Natural killer cell (primary cell): ENCODE measurements at regions not wholly inside any gene's neighbourhood (a gene's known extent, or its start where the extent isn't known, plus 50 kb on each side); places are given as distances from the start of the nearest gene placed in this dataset.

Experiments
- ATAC-seq, 3 donors: fragments of 150-1000 bp in 2 of 3; fragments of 200-7000 bp in 1 of 3; cut with Tn5 transposase; 1 replicate in 1 of 3; 2 replicates in 2 of 3; pipeline ENCODE4 v1.10.0; 2021; ENCODE audit warnings: mild to moderate bottlenecking in 2 of 3, moderate library complexity in 2 of 3
- DNase-seq, 2 donors: peaks; one replicate each; pipeline versions ENCODE4 v3.0.0 to v3.0.0-alpha.2; 2013 to 2021; ENCODE audit warnings: mixed read lengths in 1 of 2
- H3K27ac ChIP-seq: one replicate; pipeline ENCODE4 v1.5.1; 2013; ENCODE audit warnings: mild to moderate bottlenecking, low read length
- H3K27me3 ChIP-seq: one replicate; pipeline ENCODE4 v1.6.1; 2013; ENCODE audit warnings: low read length; ENCODE audit not compliant: control insufficient read depth, insufficient read depth
- H3K36me3 ChIP-seq: one replicate; pipeline ENCODE4 v1.6.1; 2013; ENCODE audit warnings: low read length; ENCODE audit not compliant: control insufficient read depth, insufficient read depth
- H3K4me1 ChIP-seq: one replicate; pipeline ENCODE4 v1.6.1; 2013; ENCODE audit warnings: low read length; ENCODE audit not compliant: control insufficient read depth, insufficient read depth
- H3K4me3 ChIP-seq: one replicate; pipeline ENCODE4 v1.5.1; 2013; ENCODE audit warnings: low read length
- H3K9me3 ChIP-seq: one replicate; pipeline ENCODE4 v1.6.1; 2013; ENCODE audit warnings: low read length; ENCODE audit not compliant: control insufficient read depth, insufficient read depth
- H3K27ac Mint-ChIP-seq, 2 donors: one replicate each; pipeline ENCODE4 v1.8.0; 2022; ENCODE audit warnings: mild to moderate bottlenecking in 2 of 2, mixed read lengths in 2 of 2, moderate library complexity in 1 of 2
- H3K27me3 Mint-ChIP-seq, 2 donors: one replicate each; pipeline ENCODE4 v1.8.0; 2022; ENCODE audit warnings: low read depth in 2 of 2, mixed read lengths in 2 of 2
- H3K36me3 Mint-ChIP-seq: one replicate; pipeline ENCODE4 v1.8.0; 2022; ENCODE audit warnings: mixed read lengths
- H3K4me1 Mint-ChIP-seq, 2 donors: one replicate each; pipeline ENCODE4 v1.8.0; 2022; ENCODE audit warnings: mixed read lengths in 2 of 2
- H3K4me3 Mint-ChIP-seq: one replicate; pipeline ENCODE4 v1.8.0; 2022; ENCODE audit warnings: mild to moderate bottlenecking, moderate library complexity, mixed read lengths
- H3K9me3 Mint-ChIP-seq, 2 donors: one replicate each; pipeline ENCODE4 v1.8.0; 2022; ENCODE audit warnings: mixed read lengths in 2 of 2
- WGBS: methylation state at CpG from one replicate; pipeline ENCODE4 v1.1.7; 2013; ENCODE audit warnings: missing lambda C conversion rate; ENCODE audit not compliant: insufficient coverage; 5-methylcytosine and 5-hydroxymethylcytosine counted together
- intact Hi-C: fragments of 100-400 bp; cut with micrococcal nuclease; formaldehyde crosslinking; loops from one replicate; pipeline ENCODE4 v1.14.2; 2022
- TF ChIP-seq, protein P1 (sequence below): fragments of 200-600 bp; IDR thresholded peaks from one replicate; pipeline ENCODE4 v1.8.0; 2022; ENCODE audit warnings: antibody characterized with exemption

DNA sequence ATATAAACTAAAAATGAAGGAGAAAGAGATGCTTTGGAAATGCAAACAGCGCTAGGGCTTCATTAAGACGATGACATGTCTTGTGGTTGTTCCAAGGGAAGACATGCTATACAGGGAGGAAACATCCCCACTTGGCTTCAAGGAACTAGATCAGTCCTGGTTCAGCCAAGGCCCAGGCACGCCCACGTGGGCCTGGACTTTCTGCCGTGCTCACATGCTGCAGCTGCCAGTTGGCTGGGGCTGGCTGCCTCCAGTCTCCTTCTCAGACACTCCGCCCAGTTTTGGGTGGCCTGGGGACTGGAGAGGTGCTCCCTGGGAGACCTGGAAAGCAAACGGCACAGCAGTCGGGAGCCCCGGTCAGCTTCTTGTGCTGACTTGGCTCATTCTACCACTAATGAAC lies 109.6 kb downstream of the GLI2 start:
- peaks cover 0 to 4% of the 10 kb centered on the region in 2 donors for H3K9me3 Mint-ChIP-seq
- intact Hi-C loops, result no loop called here
- H3K4me3 ChIP-seq, result no peak overlapping the region
- no peaks in the 10 kb centered on the region for H3K27me3 ChIP-seq
- H3K27me3 Mint-ChIP-seq, result peaks cover 5 to 23% of the 10 kb centered on the region in 2 donors
- no peak overlapping the region for H3K4me3 Mint-ChIP-seq
- TF ChIP-seq, protein P1, sequence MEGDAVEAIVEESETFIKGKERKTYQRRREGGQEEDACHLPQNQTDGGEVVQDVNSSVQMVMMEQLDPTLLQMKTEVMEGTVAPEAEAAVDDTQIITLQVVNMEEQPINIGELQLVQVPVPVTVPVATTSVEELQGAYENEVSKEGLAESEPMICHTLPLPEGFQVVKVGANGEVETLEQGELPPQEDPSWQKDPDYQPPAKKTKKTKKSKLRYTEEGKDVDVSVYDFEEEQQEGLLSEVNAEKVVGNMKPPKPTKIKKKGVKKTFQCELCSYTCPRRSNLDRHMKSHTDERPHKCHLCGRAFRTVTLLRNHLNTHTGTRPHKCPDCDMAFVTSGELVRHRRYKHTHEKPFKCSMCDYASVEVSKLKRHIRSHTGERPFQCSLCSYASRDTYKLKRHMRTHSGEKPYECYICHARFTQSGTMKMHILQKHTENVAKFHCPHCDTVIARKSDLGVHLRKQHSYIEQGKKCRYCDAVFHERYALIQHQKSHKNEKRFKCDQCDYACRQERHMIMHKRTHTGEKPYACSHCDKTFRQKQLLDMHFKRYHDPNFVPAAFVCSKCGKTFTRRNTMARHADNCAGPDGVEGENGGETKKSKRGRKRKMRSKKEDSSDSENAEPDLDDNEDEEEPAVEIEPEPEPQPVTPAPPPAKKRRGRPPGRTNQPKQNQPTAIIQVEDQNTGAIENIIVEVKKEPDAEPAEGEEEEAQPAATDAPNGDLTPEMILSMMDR, result no peak
- no peak for ATAC-seq
- H3K27ac Mint-ChIP-seq, result no peak overlapping the region
- H3K4me1 Mint-ChIP-seq, result no peaks in the 10 kb centered on the region
- 87% methylated on average over 9 of the region's 9 CpGs for WGBS
- no peaks in the 10 kb centered on the region for H3K36me3 ChIP-seq
- no peaks in the 10 kb centered on the region for H3K36me3 Mint-ChIP-seq
- no peak for DNase-seq
- H3K27ac ChIP-seq, result no peak overlapping the region
- H3K9me3 ChIP-seq, result no peaks in the 10 kb centered on the region
- H3K4me1 ChIP-seq, result no peaks in the 10 kb centered on the region

DNA sequence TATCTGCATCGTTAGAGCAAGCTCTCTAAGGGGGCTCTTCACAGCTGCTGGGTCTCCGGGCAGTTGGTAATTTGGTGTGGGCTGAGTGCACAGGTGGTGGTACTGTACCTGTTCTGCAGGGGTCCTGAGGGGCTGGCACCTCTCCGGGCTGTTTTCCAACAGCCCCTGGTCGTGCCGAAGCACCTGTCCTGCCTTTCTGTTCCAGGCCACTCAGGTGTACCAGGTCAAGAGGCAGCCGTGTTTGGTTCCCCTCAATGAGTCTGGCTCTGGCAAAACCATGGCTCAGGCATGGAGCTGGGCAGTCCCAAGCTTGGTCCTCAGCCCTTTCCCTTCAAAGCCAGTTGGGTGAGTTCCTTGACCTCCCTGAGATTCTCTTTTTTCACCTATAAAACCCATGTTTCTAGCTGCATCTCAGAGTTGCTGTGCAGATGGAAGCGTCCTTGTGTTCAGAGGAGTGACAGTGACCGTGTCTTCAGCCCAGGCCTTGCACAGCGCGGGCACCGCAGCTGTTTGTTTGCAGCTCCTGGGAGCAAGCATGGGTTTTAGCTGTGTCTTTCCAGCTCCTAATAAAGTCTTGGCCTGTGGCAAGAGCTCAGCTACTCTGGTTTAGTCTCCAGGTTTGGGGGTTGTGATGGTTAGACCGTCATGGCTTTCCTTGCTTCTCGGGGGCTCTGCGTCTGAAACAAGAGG lies 110.9 kb downstream of the GLI2 start:
- TF ChIP-seq, protein P1, result no peak
- Mint-ChIP-seq H3K4me1 (no peaks in the 10 kb centered on the region), H3K4me3 (no peak overlapping the region)

DNA sequence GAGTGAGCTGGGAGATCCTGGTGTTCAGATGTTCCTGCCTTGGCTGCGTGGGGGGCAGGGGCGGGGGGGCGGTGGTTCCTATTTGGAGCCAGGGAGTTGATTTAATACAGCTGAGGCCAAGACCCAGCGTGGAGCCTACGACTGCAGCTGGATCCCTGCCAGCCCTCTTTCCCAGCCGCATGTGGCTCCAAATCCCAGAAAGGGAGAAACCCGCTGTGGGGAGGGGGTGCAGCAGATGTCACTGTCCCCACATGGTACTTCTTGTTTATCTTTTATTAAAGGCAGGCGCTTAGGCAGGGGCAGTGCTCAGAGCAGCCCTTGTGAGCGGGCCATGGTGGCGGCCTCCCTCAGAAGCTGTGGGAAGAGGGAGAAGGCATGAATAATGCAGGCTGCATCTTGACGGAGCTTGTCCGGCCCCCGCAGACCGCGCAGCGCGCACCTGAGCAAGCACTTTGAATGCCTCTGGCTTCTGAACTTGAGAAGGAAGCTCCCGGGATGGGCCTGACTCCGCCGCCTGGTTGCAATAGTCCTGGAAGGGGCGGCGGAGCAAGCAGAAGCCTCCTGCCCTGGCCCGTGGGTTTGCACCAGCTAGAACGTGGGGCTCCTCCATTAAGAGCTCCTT lies 112.1 kb downstream of the GLI2 start:
- Mint-ChIP-seq H3K27ac (no peak overlapping the region), H3K36me3 (no peaks in the 10 kb centered on the region), H3K4me1 (no peaks in the 10 kb centered on the region), H3K4me3 (no peak overlapping the region), H3K27me3 (peaks cover 0 to 5% of the 10 kb centered on the region in 2 donors), H3K9me3 (peaks cover 0 to 4% of the 10 kb centered on the region in 2 donors)
- intact Hi-C loops, result no loop called here
- H3K27me3 ChIP-seq, result no peaks in the 10 kb centered on the region
- TF ChIP-seq, protein P1, result no peak
- no peak for DNase-seq
- no peak overlapping the region for H3K4me3 ChIP-seq
- H3K9me3 ChIP-seq, result no peaks in the 10 kb centered on the region
- no peak for ATAC-seq
- no peak overlapping the region for H3K27ac ChIP-seq
- H3K36me3 ChIP-seq, result no peaks in the 10 kb centered on the region
- 91% methylated on average over 24 of the region's 24 CpGs for WGBS
- no peaks in the 10 kb centered on the region for H3K4me1 ChIP-seq

More for the DNA sequence above, 110.9 kb downstream of the GLI2 start:
- Histone ChIP-seq H3K36me3 (no peaks in the 10 kb centered on the region), H3K27ac (no peak overlapping the region), H3K4me1 (no peaks in the 10 kb centered on the region), H3K9me3 (no peaks in the 10 kb centered on the region), H3K27me3 (no peaks in the 10 kb centered on the region), H3K4me3 (no peak overlapping the region)
- intact Hi-C loops, result no loop called here
- 84% methylated on average over 14 of the region's 14 CpGs for WGBS
- DNase-seq, result no peak
- H3K9me3 Mint-ChIP-seq, result peaks cover 0 to 4% of the 10 kb centered on the region in 2 donors
- H3K27me3 Mint-ChIP-seq, result peaks cover 4 to 11% of the 10 kb centered on the region in 2 donors
- H3K36me3 Mint-ChIP-seq, result no peaks in the 10 kb centered on the region
- ATAC-seq, result no peak
- no peak overlapping the region for H3K27ac Mint-ChIP-seq
